Neural cell (in vitro differentiated cells): ENCODE measurements at regions not wholly inside any gene's neighbourhood (a gene's known extent, or its start where the extent isn't known, plus 50 kb on each side); places are given as distances from the start of the nearest gene placed in this dataset.

Experiments
- H2AFZ ChIP-seq: fragments of 200-600, 300-800 bp; sonication (generic), shearing (Covaris generic); 2 replicates; pipeline ENCODE4 v1.6.0; 2014; ENCODE audit warnings: low read depth, mild to moderate bottlenecking, antibody characterized with exemption, low read length, moderate library complexity
- H3F3A ChIP-seq: fragments of 200-600 bp; shearing (Covaris generic); 2 replicates; pipeline ENCODE4 v1.6.1; 2016; ENCODE audit warnings: mild to moderate bottlenecking, moderate library complexity, mixed read lengths, antibody characterized with exemption, low read length; ENCODE audit not compliant: insufficient read depth, poor library complexity, severe bottlenecking
- H3K27ac ChIP-seq: fragments of 200-600, 300-800 bp; sonication (generic), shearing (Covaris generic); 2 replicates; pipeline ENCODE4 v1.5.1; 2014; ENCODE audit warnings: mild to moderate bottlenecking, low read length, moderate library complexity
- H3K27me3 ChIP-seq: fragments of 300-800, 200-600 bp; sonication (generic), shearing (Covaris generic); 2 replicates; pipeline ENCODE4 v1.6.0; 2014; ENCODE audit warnings: mild to moderate bottlenecking, low read depth, low read length, moderate library complexity; ENCODE audit not compliant: insufficient read depth
- H3K36me3 ChIP-seq: fragments of 300-800, 200-600 bp; sonication (generic), shearing (Covaris generic); 2 replicates; pipeline ENCODE4 v1.5.1; 2014; ENCODE audit warnings: mild to moderate bottlenecking, antibody characterized with exemption, low read length, moderate library complexity; ENCODE audit not compliant: insufficient read depth
- H3K4me2 ChIP-seq: fragments of 300-800, 200-600 bp; sonication (generic), shearing (Covaris generic); 2 replicates; pipeline ENCODE4 v1.6.0; 2014; ENCODE audit warnings: mild to moderate bottlenecking, low read length
- H3K4me3 ChIP-seq: fragments of 300-800, 200-600 bp; sonication (generic), shearing (Covaris generic); 2 replicates; pipeline ENCODE4 v1.5.1; 2014; ENCODE audit warnings: mild to moderate bottlenecking, low read length, moderate library complexity
- H3K79me2 ChIP-seq: fragments of 200-600 bp; shearing (Covaris generic); replicated peaks from 2 replicates; pipeline ENCODE4 v1.6.0; 2014; ENCODE audit warnings: mild to moderate bottlenecking, low read length, moderate library complexity; ENCODE audit not compliant: insufficient read depth
- H3K9ac ChIP-seq: fragments of 300-800, 200-600 bp; sonication (generic), shearing (Covaris generic); 2 replicates; pipeline ENCODE4 v1.6.1; 2016; ENCODE audit warnings: mild to moderate bottlenecking, low read length, mixed read lengths
- H3K9me2 ChIP-seq: fragments of 200-600 bp; shearing (Covaris generic); 2 replicates; pipeline ENCODE4 v1.6.1; 2016; ENCODE audit warnings: mild to moderate bottlenecking, low read length, mixed read lengths; ENCODE audit not compliant: insufficient read depth
- H3K9me3 ChIP-seq: fragments of 200-600, 300-800 bp; sonication (generic), shearing (Covaris generic); 2 replicates; pipeline ENCODE4 v1.6.1; 2016; ENCODE audit warnings: mild to moderate bottlenecking, mixed run types, low read length, moderate library complexity, mixed read lengths
- H4K20me1 ChIP-seq: fragments of 200-600 bp; shearing (Covaris generic); 2 replicates; pipeline ENCODE4 v1.6.1; 2016; ENCODE audit warnings: mild to moderate bottlenecking, mixed run types; ENCODE audit not compliant: insufficient read depth
- EP300 ChIP-seq: fragments of 450-650 bp; conservative IDR thresholded peaks from 2 replicates; pipeline ENCODE4 v1.6.1; 2014; ENCODE audit warnings: antibody characterized with exemption, mild to moderate bottlenecking, moderate library complexity; ENCODE audit not compliant: poor library complexity, severe bottlenecking
- EZH2 ChIP-seq: fragments of 200-600, 300-800 bp; shearing (Covaris generic), sonication (generic); IDR thresholded peaks from 2 replicates; pipeline ENCODE4 v1.6.1; 2014; ENCODE audit warnings: antibody characterized with exemption, low read length, borderline replicate concordance, mild to moderate bottlenecking; ENCODE audit not compliant: insufficient read depth, poor library complexity, severe bottlenecking
- MXI1 ChIP-seq: fragments of 450-650 bp; conservative IDR thresholded peaks from 2 replicates; pipeline ENCODE4 v1.6.1; 2014; ENCODE audit warnings: antibody characterized with exemption, mild to moderate bottlenecking; ENCODE audit not compliant: poor library complexity, severe bottlenecking
- POLR2AphosphoS5 ChIP-seq: IDR thresholded peaks from 2 replicates; pipeline ENCODE4 v1.6.1; 2012
- RAD21 ChIP-seq: fragments of 450-650 bp; conservative IDR thresholded peaks from 2 replicates; pipeline ENCODE4 v1.6.1; 2014; ENCODE audit warnings: antibody characterized with exemption, mild to moderate bottlenecking, moderate library complexity
- SMC3 ChIP-seq: fragments of 450-650 bp; conservative IDR thresholded peaks from 2 replicates; pipeline ENCODE4 v1.6.1; 2014; ENCODE audit warnings: antibody characterized with exemption, mild to moderate bottlenecking, moderate library complexity; ENCODE audit not compliant: poor library complexity
- TAF1 ChIP-seq: IDR thresholded peaks from 2 replicates; pipeline ENCODE4 v1.6.1; 2012; ENCODE audit warnings: low read depth
- TF ChIP-seq, protein P1 (sequence below): IDR thresholded peaks from 2 replicates; pipeline ENCODE4 v1.6.1; 2012; ENCODE audit warnings: borderline replicate concordance
- TF ChIP-seq, protein P2 (sequence below): fragments of 450-650 bp; IDR thresholded peaks from 2 replicates; pipeline ENCODE4 v1.5.1; 2014; ENCODE audit warnings: antibody characterized with exemption, mild to moderate bottlenecking, moderate library complexity; ENCODE audit not compliant: poor library complexity, severe bottlenecking

DNA sequence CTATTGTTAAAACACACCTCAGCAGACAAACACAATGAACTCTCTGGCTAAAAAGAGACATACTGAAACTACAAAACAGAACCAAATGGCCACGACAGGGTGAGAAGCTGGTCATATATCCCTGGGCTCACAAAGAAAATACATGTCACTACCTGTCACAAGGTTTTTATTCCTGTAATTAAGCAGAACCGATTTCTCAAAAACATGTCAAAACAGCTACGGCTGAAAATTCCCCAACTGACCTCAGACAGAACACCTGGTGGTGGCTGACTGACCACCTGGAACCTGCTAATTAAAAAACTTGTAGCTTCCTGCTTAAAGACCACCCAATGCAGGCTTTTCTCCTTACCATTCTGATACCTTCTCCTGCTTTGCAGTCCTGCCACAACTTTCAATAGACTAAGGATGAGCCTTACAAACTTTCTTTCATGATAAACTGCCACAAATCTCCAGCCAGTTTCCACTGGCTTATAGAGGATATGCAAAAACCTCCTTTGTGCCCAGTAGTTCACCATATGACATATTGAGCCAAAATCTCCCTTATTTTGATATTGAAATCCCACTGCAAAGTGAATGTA lies 571.9 kb downstream of the SPOCK3 start:
- no peak overlapping the region for H3K27ac ChIP-seq
- H3K27me3 ChIP-seq, result no peaks in the 10 kb centered on the region
- no peak overlapping the region for H3K4me2 ChIP-seq
- TF ChIP-seq, protein P1, sequence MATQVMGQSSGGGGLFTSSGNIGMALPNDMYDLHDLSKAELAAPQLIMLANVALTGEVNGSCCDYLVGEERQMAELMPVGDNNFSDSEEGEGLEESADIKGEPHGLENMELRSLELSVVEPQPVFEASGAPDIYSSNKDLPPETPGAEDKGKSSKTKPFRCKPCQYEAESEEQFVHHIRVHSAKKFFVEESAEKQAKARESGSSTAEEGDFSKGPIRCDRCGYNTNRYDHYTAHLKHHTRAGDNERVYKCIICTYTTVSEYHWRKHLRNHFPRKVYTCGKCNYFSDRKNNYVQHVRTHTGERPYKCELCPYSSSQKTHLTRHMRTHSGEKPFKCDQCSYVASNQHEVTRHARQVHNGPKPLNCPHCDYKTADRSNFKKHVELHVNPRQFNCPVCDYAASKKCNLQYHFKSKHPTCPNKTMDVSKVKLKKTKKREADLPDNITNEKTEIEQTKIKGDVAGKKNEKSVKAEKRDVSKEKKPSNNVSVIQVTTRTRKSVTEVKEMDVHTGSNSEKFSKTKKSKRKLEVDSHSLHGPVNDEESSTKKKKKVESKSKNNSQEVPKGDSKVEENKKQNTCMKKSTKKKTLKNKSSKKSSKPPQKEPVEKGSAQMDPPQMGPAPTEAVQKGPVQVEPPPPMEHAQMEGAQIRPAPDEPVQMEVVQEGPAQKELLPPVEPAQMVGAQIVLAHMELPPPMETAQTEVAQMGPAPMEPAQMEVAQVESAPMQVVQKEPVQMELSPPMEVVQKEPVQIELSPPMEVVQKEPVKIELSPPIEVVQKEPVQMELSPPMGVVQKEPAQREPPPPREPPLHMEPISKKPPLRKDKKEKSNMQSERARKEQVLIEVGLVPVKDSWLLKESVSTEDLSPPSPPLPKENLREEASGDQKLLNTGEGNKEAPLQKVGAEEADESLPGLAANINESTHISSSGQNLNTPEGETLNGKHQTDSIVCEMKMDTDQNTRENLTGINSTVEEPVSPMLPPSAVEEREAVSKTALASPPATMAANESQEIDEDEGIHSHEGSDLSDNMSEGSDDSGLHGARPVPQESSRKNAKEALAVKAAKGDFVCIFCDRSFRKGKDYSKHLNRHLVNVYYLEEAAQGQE, result no peak
- TF ChIP-seq TAF1 (no peak), EZH2 (no peak), RAD21 (no peak), EP300 (no peak), MXI1 (no peak), SMC3 (no peak), POLR2AphosphoS5 (no peak)
- TF ChIP-seq, protein P2, sequence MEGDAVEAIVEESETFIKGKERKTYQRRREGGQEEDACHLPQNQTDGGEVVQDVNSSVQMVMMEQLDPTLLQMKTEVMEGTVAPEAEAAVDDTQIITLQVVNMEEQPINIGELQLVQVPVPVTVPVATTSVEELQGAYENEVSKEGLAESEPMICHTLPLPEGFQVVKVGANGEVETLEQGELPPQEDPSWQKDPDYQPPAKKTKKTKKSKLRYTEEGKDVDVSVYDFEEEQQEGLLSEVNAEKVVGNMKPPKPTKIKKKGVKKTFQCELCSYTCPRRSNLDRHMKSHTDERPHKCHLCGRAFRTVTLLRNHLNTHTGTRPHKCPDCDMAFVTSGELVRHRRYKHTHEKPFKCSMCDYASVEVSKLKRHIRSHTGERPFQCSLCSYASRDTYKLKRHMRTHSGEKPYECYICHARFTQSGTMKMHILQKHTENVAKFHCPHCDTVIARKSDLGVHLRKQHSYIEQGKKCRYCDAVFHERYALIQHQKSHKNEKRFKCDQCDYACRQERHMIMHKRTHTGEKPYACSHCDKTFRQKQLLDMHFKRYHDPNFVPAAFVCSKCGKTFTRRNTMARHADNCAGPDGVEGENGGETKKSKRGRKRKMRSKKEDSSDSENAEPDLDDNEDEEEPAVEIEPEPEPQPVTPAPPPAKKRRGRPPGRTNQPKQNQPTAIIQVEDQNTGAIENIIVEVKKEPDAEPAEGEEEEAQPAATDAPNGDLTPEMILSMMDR, result no peak
- H3F3A ChIP-seq, result no peaks in the 10 kb centered on the region
- H4K20me1 ChIP-seq, result no peaks in the 10 kb centered on the region
- H3K9me2 ChIP-seq, result no peaks in the 10 kb centered on the region
- H3K4me3 ChIP-seq, result no peak overlapping the region
- H2AFZ ChIP-seq, result no peak overlapping the region
- no peaks in the 10 kb centered on the region for H3K9me3 ChIP-seq
- no peaks in the 10 kb centered on the region for H3K36me3 ChIP-seq
- H3K79me2 ChIP-seq, result no peaks in the 10 kb centered on the region
- H3K9ac ChIP-seq, result no peak overlapping the region

DNA sequence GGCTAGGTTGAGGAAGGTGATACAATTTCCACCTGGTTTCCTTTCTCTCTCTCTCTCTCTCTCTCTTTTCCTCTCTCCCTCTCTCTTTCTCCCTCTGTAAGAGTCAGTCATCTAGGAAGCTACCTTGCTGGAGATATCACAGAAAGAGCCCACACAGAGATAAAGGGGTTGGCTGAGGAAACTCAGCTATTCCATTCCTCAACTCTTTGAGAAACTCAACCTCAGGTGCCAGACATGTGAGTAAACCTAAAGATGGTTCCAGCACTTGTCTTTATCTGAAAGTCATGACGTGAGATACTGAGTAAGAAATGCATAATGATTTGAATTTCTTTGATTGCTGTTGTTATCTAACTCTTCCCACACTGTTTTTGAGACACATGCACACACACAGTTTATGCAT lies 564.0 kb downstream of the SPOCK3 start:
- Histone ChIP-seq H3K9ac (no peak overlapping the region), H3K4me3 (no peak overlapping the region), H3K4me2 (no peak overlapping the region), H3K79me2 (no peaks in the 10 kb centered on the region), H3K27me3 (no peaks in the 10 kb centered on the region), H3K27ac (no peak overlapping the region), H2AFZ (no peak overlapping the region), H3K9me3 (no peaks in the 10 kb centered on the region), H3K9me2 (no peaks in the 10 kb centered on the region), H4K20me1 (no peaks in the 10 kb centered on the region), H3F3A (no peaks in the 10 kb centered on the region), H3K36me3 (no peaks in the 10 kb centered on the region)
- TF ChIP-seq MXI1, result no peak
- TF ChIP-seq TAF1, result no peak
- TF ChIP-seq RAD21, result no peak
- no peak for TF ChIP-seq SMC3
- TF ChIP-seq, protein P2, result no peak
- TF ChIP-seq POLR2AphosphoS5, result no peak
- TF ChIP-seq, protein P1, result no peak
- no peak for TF ChIP-seq EZH2
- TF ChIP-seq EP300, result no peak
